MM.1S (cell line): ENCODE measurements at regions not wholly inside any gene's neighbourhood (a gene's known extent, or its start where the extent isn't known, plus 50 kb on each side); places are given as distances from the start of the nearest gene placed in this dataset.
"Not testable (repeated sequence)": the region's sequence is repeated elsewhere in the genome, so short reads cannot be mapped to it uniquely, and the experiment has no call there.

Experiments
- DNase-seq: peaks from one replicate; pipeline ENCODE4 v3.0.0-alpha.2; 2015
- H2AFZ ChIP-seq: fragments of 300-600 bp; sonication (generic); 2 replicates; pipeline ENCODE4 v1.6.0; 2016; ENCODE audit warnings: antibody characterized with exemption, low read length
- H3F3A ChIP-seq: fragments of 300-600 bp; sonication (generic); 2 replicates; pipeline ENCODE4 v1.6.1; 2016; ENCODE audit warnings: mild to moderate bottlenecking, antibody characterized with exemption, low read length, moderate library complexity, mixed read lengths; ENCODE audit not compliant: insufficient read depth
- H3K27ac ChIP-seq: fragments of 300-600 bp; sonication (generic); 2 replicates; pipeline ENCODE4 v1.5.1; 2016; ENCODE audit warnings: mild to moderate bottlenecking, low read length
- H3K27me3 ChIP-seq: fragments of 300-600 bp; sonication (generic); replicated peaks from 2 replicates; pipeline ENCODE4 v1.6.0; 2016; ENCODE audit warnings: low read length; ENCODE audit not compliant: insufficient read depth
- H3K36me3 ChIP-seq: fragments of 300-600 bp; sonication (generic); replicated peaks from 2 replicates; pipeline ENCODE4 v1.6.1; 2016; ENCODE audit warnings: mild to moderate bottlenecking, low read length, mixed read lengths; ENCODE audit not compliant: insufficient read depth
- H3K4me1 ChIP-seq: fragments of 300-600 bp; sonication (generic); 2 replicates; pipeline ENCODE4 v1.6.1; 2016; ENCODE audit warnings: low read length, mixed read lengths
- H3K4me2 ChIP-seq: fragments of 300-600 bp; sonication (generic); 2 replicates; pipeline ENCODE4 v1.6.0; 2016; ENCODE audit warnings: low read depth, low read length
- H3K4me3 ChIP-seq: fragments of 300-600 bp; sonication (generic); 2 replicates; pipeline ENCODE4 v1.5.1; 2016; ENCODE audit warnings: low read length, mixed read lengths
- H3K79me2 ChIP-seq: fragments of 300-600 bp; sonication (generic); 2 replicates; pipeline ENCODE4 v1.6.1; 2016; ENCODE audit warnings: mixed run types, low read length, mixed read lengths
- H3K9ac ChIP-seq: fragments of 300-600 bp; sonication (generic); 2 replicates; pipeline ENCODE4 v1.6.1; 2016; ENCODE audit warnings: low read length, mixed read lengths
- H3K9me2 ChIP-seq: fragments of 300-600 bp; sonication (generic); replicated peaks from 2 replicates; pipeline ENCODE4 v1.6.1; 2016; ENCODE audit warnings: mild to moderate bottlenecking, low read length, mixed read lengths; ENCODE audit not compliant: insufficient read depth
- H3K9me3 ChIP-seq: fragments of 300-600 bp; sonication (generic); replicated peaks from 2 replicates; pipeline ENCODE4 v1.6.1; 2016; ENCODE audit warnings: mild to moderate bottlenecking, low read length, mixed read lengths; ENCODE audit not compliant: insufficient read depth
- H4K20me1 ChIP-seq: fragments of 300-600 bp; sonication (generic); 2 replicates; pipeline ENCODE4 v1.6.1; 2016; ENCODE audit warnings: mild to moderate bottlenecking, low read length, moderate library complexity, mixed read lengths; ENCODE audit not compliant: insufficient read depth
- EZH2 ChIP-seq: fragments of 300-600 bp; sonication (generic); optimal IDR thresholded peaks from 2 replicates; pipeline ENCODE3; 2017; ENCODE audit warnings: low read depth, mild to moderate bottlenecking, antibody characterized with exemption, low read length, mixed read lengths
- EZH2phosphoT487 ChIP-seq: fragments of 300-600 bp; sonication (generic); IDR thresholded peaks from 2 replicates; pipeline ENCODE4 v1.6.1; 2018; ENCODE audit warnings: antibody characterized with exemption, low read length
- TF ChIP-seq, protein P1 (sequence below): fragments of 300-600 bp; sonication (generic); IDR thresholded peaks from 2 replicates; pipeline ENCODE4 v1.5.1; 2016; ENCODE audit warnings: antibody characterized with exemption, low read length, mixed read lengths

DNA sequence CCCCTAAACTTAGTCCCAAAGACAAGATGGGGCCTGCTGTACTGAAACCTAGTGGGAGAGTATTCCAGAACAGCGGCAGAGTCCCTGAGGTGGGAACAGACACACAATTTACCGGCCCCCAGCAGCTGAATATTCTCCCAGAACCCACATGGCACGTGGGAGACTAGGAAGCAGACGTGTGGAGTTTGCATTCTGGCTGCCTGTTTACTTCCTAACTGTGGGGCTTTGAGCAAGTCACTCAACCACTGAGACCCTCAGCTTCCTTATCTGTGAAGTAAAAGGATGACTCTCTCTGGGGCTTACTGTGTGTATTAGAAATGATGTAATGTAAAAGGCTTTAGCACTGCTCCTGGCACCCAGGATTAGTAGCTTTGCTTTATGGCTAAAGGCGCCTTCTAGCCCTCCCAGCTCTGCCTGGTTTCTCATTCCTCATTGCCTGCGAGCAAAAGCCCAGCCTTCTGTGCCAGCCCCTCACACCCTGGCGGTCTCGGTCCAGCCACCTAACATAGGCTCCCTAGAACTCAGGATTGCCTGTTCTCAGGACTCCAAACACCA, 353.1 kb downstream of the CDC5L start:
- H3K4me2 ChIP-seq = no peak overlapping the region
- H3K79me2 ChIP-seq = no peaks in the 10 kb centered on the region
- no peaks in the 10 kb centered on the region for H3F3A ChIP-seq
- no peak overlapping the region for H3K27ac ChIP-seq
- no peak overlapping the region for H3K9ac ChIP-seq
- no peak for TF ChIP-seq EZH2phosphoT487
- TF ChIP-seq EZH2 = no peak
- TF ChIP-seq, protein P1, sequence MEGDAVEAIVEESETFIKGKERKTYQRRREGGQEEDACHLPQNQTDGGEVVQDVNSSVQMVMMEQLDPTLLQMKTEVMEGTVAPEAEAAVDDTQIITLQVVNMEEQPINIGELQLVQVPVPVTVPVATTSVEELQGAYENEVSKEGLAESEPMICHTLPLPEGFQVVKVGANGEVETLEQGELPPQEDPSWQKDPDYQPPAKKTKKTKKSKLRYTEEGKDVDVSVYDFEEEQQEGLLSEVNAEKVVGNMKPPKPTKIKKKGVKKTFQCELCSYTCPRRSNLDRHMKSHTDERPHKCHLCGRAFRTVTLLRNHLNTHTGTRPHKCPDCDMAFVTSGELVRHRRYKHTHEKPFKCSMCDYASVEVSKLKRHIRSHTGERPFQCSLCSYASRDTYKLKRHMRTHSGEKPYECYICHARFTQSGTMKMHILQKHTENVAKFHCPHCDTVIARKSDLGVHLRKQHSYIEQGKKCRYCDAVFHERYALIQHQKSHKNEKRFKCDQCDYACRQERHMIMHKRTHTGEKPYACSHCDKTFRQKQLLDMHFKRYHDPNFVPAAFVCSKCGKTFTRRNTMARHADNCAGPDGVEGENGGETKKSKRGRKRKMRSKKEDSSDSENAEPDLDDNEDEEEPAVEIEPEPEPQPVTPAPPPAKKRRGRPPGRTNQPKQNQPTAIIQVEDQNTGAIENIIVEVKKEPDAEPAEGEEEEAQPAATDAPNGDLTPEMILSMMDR = no peak
- H3K36me3 ChIP-seq = no peaks in the 10 kb centered on the region
- DNase-seq = no peak
- H3K9me3 ChIP-seq = no peaks in the 10 kb centered on the region
- H3K9me2 ChIP-seq = no peaks in the 10 kb centered on the region
- no peaks in the 10 kb centered on the region for H3K4me1 ChIP-seq
- H3K4me3 ChIP-seq = no peak overlapping the region
- H3K27me3 ChIP-seq = no peaks in the 10 kb centered on the region
- H4K20me1 ChIP-seq = no peaks in the 10 kb centered on the region
- H2AFZ ChIP-seq = no peak overlapping the region

DNA sequence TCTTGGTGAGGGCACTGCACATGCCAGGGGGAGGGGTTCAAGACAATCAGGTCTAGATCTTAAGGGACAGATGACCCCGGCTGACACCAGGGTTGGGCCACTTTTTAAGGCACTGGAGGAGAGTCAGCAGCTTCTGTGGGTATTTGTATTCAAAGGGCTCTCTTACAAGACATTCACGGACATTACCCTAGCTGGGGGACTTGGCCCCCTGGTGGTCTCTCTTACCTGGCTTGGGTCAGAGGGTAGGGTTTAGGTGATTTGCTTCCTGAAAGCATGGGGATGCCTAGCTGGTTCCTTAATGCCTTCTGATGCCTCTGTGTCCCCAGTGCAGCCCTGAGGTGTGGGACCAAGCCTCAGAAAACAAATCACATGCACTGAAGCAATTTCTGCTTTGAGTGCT, 354.7 kb downstream of the CDC5L start:
- Histone ChIP-seq H3K36me3 (no peaks in the 10 kb centered on the region), H3K9ac (no peak overlapping the region), H3K79me2 (no peaks in the 10 kb centered on the region), H3F3A (no peaks in the 10 kb centered on the region), H3K4me1 (no peaks in the 10 kb centered on the region), H3K27ac (no peak overlapping the region), H4K20me1 (no peaks in the 10 kb centered on the region), H3K4me3 (no peak overlapping the region), H3K27me3 (no peaks in the 10 kb centered on the region), H2AFZ (no peak overlapping the region), H3K9me3 (no peaks in the 10 kb centered on the region), H3K9me2 (no peaks in the 10 kb centered on the region), H3K4me2 (no peak overlapping the region)
- no peak for DNase-seq
- TF ChIP-seq, protein P1 = no peak
- TF ChIP-seq EZH2phosphoT487 (no peak), EZH2 (no peak)

DNA sequence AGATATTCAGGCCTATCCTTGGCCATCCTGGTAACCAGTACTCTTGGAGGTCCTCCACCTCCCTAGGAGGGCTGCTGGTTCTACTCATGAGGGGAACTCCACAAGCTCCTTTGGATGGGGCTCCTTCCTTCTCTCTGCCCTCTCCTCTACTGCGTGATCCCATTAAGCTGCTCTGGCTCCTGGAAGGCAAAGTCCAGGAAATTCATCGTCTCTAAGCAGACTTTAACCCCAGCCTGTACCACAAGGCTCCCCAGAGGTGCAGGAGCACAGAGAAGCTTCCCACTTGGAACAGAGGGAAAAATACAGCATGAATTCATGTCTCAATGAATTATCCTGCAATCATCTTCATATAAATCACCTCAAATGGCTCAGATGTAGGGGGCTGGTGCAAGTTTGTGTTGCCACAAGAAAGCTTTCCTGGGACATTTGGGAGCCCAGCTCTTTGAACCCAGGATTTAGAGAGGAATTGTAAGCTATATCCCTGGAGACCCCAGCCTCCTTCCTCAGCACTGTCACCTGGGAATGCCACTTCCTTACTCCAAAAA, 355.4 kb downstream of the CDC5L start:
- H2AFZ ChIP-seq = no peak overlapping the region
- no peaks in the 10 kb centered on the region for H3K27me3 ChIP-seq
- H4K20me1 ChIP-seq = no peaks in the 10 kb centered on the region
- H3K9me2 ChIP-seq = no peaks in the 10 kb centered on the region
- TF ChIP-seq EZH2phosphoT487 (no peak), EZH2 (no peak)
- no peaks in the 10 kb centered on the region for H3F3A ChIP-seq
- H3K9me3 ChIP-seq = no peaks in the 10 kb centered on the region
- no peaks in the 10 kb centered on the region for H3K79me2 ChIP-seq
- H3K9ac ChIP-seq = no peak overlapping the region
- H3K27ac ChIP-seq = no peak overlapping the region
- H3K4me3 ChIP-seq = no peak overlapping the region
- H3K36me3 ChIP-seq = no peaks in the 10 kb centered on the region
- DNase-seq = no peak
- no peak overlapping the region for H3K4me2 ChIP-seq
- no peaks in the 10 kb centered on the region for H3K4me1 ChIP-seq

DNA sequence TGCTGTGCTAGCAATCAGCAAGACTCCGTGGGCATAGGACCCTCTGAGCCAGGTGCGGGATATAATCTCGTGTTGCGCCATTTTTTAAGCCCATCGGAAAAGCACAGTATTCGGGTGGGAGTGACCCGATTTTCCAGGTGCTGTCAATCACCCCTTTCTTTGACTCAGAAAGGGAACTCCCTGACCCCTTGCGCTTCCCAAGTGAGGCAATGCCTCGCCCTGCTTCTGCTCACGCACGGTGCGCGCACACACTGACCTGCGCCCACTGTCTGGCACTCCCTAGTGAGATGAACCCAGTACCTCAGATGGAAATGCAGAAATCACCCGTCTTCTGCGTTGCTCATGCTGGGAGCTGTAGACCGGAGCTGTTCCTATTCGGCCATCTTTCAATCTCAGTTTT, 372.6 kb downstream of the CDC5L start:
- H3K4me1 ChIP-seq, H3K9ac ChIP-seq, H3K27ac ChIP-seq, H2AFZ ChIP-seq, H3K9me3 ChIP-seq, H3F3A ChIP-seq, H3K4me2 ChIP-seq, H3K4me3 ChIP-seq, H3K79me2 ChIP-seq, DNase-seq, H3K27me3 ChIP-seq, H3K36me3 ChIP-seq, H3K9me2 ChIP-seq, H4K20me1 ChIP-seq: not testable (repeated sequence)
